ENCODE measurements at regions not wholly inside any gene's neighbourhood (a gene's known extent, or its start where the extent isn't known, plus 50 kb on each side); places are given as distances from the start of the nearest gene placed in this dataset.

- no peak for FAIRE-seq
Observed at GRCh38 chr3:177730814-177731213, 533.5 kb upstream of the TBL1XR1 start.

- no peak for FAIRE-seq
Observed at GRCh38 chr3:177731644-177732268, 534.5 kb upstream of the TBL1XR1 start.

- no peak for FAIRE-seq
Observed at GRCh38 chr3:177733233-177733632, 536.0 kb upstream of the TBL1XR1 start.

- FAIRE-seq, result no peak
Observed at GRCh38 chr3:177733936-177734335, 536.7 kb upstream of the TBL1XR1 start.

GRCh38 chr3:177735431-177735830 lies 538.1 kb upstream of the TBL1XR1 start:
- peak; percentile 36 for FAIRE-seq

GRCh38 chr3:177739461-177739860 lies 542.2 kb upstream of the TBL1XR1 start:
- FAIRE-seq, result no peak

- FAIRE-seq, result no peak
Observed at GRCh38 chr3:177740254-177740653, 543.0 kb upstream of the TBL1XR1 start.

GRCh38 chr3:177742273-177742672 lies 545.0 kb upstream of the TBL1XR1 start:
- no peak for FAIRE-seq

- no peak for FAIRE-seq
Observed at GRCh38 chr3:177743173-177743890, 546.0 kb upstream of the TBL1XR1 start.

GRCh38 chr3:177744873-177745606 lies 547.8 kb upstream of the TBL1XR1 start:
- FAIRE-seq, result no peak

- no peak for FAIRE-seq
Observed at GRCh38 chr3:177745607-177746005, 548.3 kb upstream of the TBL1XR1 start.

GRCh38 chr3:177746337-177746933 lies 549.2 kb upstream of the TBL1XR1 start:
- no peak for FAIRE-seq

- no peak for FAIRE-seq
Observed at GRCh38 chr3:177749836-177750235, 552.6 kb upstream of the TBL1XR1 start.

GRCh38 chr3:177750436-177750835 lies 553.2 kb upstream of the TBL1XR1 start:
- no peak for FAIRE-seq

- no peak for FAIRE-seq
Observed at GRCh38 chr3:177751770-177752169, 554.5 kb upstream of the TBL1XR1 start.

- FAIRE-seq, result no peak
Observed at GRCh38 chr3:177752831-177753230, 555.5 kb upstream of the TBL1XR1 start.

- FAIRE-seq, result no peak
Observed at GRCh38 chr3:177753451-177754155, 556.3 kb upstream of the TBL1XR1 start.

- no peak for FAIRE-seq
Observed at GRCh38 chr3:177754508-177754921, 557.2 kb upstream of the TBL1XR1 start.

- FAIRE-seq, result no peak
Observed at GRCh38 chr3:177758126-177758525, 560.8 kb upstream of the TBL1XR1 start.

GRCh38 chr3:177760803-177761202 lies 563.5 kb upstream of the TBL1XR1 start:
- no peak for FAIRE-seq

- FAIRE-seq, result no peak
Observed at GRCh38 chr3:177764377-177764912, 567.2 kb upstream of the TBL1XR1 start.

GRCh38 chr3:177764933-177765332 lies 567.7 kb upstream of the TBL1XR1 start:
- FAIRE-seq, result no peak
